ENCODE measurements at regions not wholly inside any gene's neighbourhood (a gene's known extent, or its start where the extent isn't known, plus 50 kb on each side); places are given as distances from the start of the nearest gene placed in this dataset.

GRCh38 chr3:66615643-66616301, 115.0 kb upstream of the LRIG1 start:
- no peak for DNase-seq (ENCODE audit: low read depth)
- no peak overlapping the region for H3K4me3 ChIP-seq (ENCODE audit: low read depth, low read length)
- TF ChIP-seq CTCF (conservative IDR thresholded peaks at IDR 0.05; ENCODE audit: low read depth, low read length): no peak

- no peak for TF ChIP-seq CTCF (conservative IDR thresholded peaks at IDR 0.05; ENCODE audit: low read depth, low read length)
- no peak for DNase-seq (ENCODE audit: low read depth)
- no peak overlapping the region for H3K4me3 ChIP-seq (ENCODE audit: low read depth, low read length)
Measured at GRCh38 chr3:66617351-66617750, 116.5 kb upstream of the LRIG1 start.

GRCh38 chr3:66618066-66618465, 117.2 kb upstream of the LRIG1 start:
- H3K4me3 ChIP-seq (ENCODE audit: low read depth, low read length): no peak overlapping the region
- no peak for TF ChIP-seq CTCF (conservative IDR thresholded peaks at IDR 0.05; ENCODE audit: low read depth, low read length)
- no peak for DNase-seq (ENCODE audit: low read depth)

- DNase-seq (ENCODE audit: low read depth): no peak
Measured at GRCh38 chr3:66620296-66620695, 119.5 kb upstream of the LRIG1 start.

GRCh38 chr3:66622756-66623457, 122.1 kb upstream of the LRIG1 start:
- no peak overlapping the region for H3K4me3 ChIP-seq (ENCODE audit: low read depth, low read length)
- no peak for TF ChIP-seq CTCF (conservative IDR thresholded peaks at IDR 0.05; ENCODE audit: low read depth, low read length)
- no peak for DNase-seq (ENCODE audit: low read depth)

More at GRCh38 chr3:66620296-66620695, 119.5 kb upstream of the LRIG1 start:
- H3K4me3 ChIP-seq (ENCODE audit: low read depth, low read length): no peak overlapping the region
- TF ChIP-seq CTCF (conservative IDR thresholded peaks at IDR 0.05; ENCODE audit: low read depth, low read length): no peak

- DNase-seq (ENCODE audit: low read depth): no peak
- TF ChIP-seq CTCF (conservative IDR thresholded peaks at IDR 0.05; ENCODE audit: low read depth, low read length): no peak
- H3K4me3 ChIP-seq (ENCODE audit: low read depth, low read length): no peak overlapping the region
Measured at GRCh38 chr3:66625505-66626216, 124.8 kb upstream of the LRIG1 start.

Measured in epithelial cell of proximal tubule (primary cell).